Activated CD4-positive, alpha-beta T cell treated with anti-CD3 and anti-CD28 coated beads, Interleukin-10, Interleukin-2, amounts not matched to agents 100 ng/mL and 50 ng/mL, durations not matched to agents 16 hours and 8 hours (primary cell): ENCODE measurements at regions not wholly inside any gene's neighbourhood (a gene's known extent, or its start where the extent isn't known, plus 50 kb on each side); places are given as distances from the start of the nearest gene placed in this dataset.
"Not testable (repeated sequence)": the region's sequence is repeated elsewhere in the genome, so short reads cannot be mapped to it uniquely, and the experiment has no call there.

Experiments used
- DNase-seq: peaks from one replicate; pipeline ENCODE4 v3.0.0-alpha.2; 2020

- no peak for DNase-seq
These were observed 165.2 kb downstream of the TRIB2 start for GRCh38 chr2:12881952-12882351.

- no peak for DNase-seq
These were observed 165.7 kb downstream of the TRIB2 start for GRCh38 chr2:12882393-12882792.

GRCh38 chr2:12883906-12884305 lies 167.2 kb downstream of the TRIB2 start:
- DNase-seq = no peak

GRCh38 chr2:12884713-12885282 lies 168.1 kb downstream of the TRIB2 start:
- no peak for DNase-seq

- DNase-seq = no peak
These were observed 173.3 kb downstream of the TRIB2 start for GRCh38 chr2:12890066-12890465.

GRCh38 chr2:12890481-12890991 lies 173.8 kb downstream of the TRIB2 start:
- DNase-seq = no peak

GRCh38 chr2:12895017-12895416 lies 178.3 kb downstream of the TRIB2 start:
- DNase-seq = no peak

GRCh38 chr2:12896318-12896982 lies 179.7 kb downstream of the TRIB2 start:
- DNase-seq = no peak

GRCh38 chr2:12897181-12897580 lies 180.4 kb downstream of the TRIB2 start:
- DNase-seq = no peak

- no peak for DNase-seq
These were observed 186.5 kb downstream of the TRIB2 start for GRCh38 chr2:12903272-12903671.

GRCh38 chr2:12910431-12910830 lies 193.7 kb downstream of the TRIB2 start:
- DNase-seq = no peak

- DNase-seq = no peak
These were observed 199.1 kb downstream of the TRIB2 start for GRCh38 chr2:12915787-12916186.

GRCh38 chr2:12918138-12918834 lies 201.6 kb downstream of the TRIB2 start:
- no peak for DNase-seq

- no peak for DNase-seq
These were observed 202.2 kb downstream of the TRIB2 start for GRCh38 chr2:12918835-12919445.

- DNase-seq = no peak
These were observed 204.6 kb downstream of the TRIB2 start for GRCh38 chr2:12921321-12921720.

GRCh38 chr2:12923907-12924610 lies 207.3 kb downstream of the TRIB2 start:
- no peak for DNase-seq

GRCh38 chr2:12926641-12927040 lies 209.9 kb downstream of the TRIB2 start:
- not testable (repeated sequence) for DNase-seq

- DNase-seq = peak; percentile 50
These were observed 211.6 kb downstream of the TRIB2 start for GRCh38 chr2:12928197-12928774.

- no peak for DNase-seq
These were observed 212.2 kb downstream of the TRIB2 start for GRCh38 chr2:12928775-12929401.

GRCh38 chr2:12929758-12930157 lies 213.0 kb downstream of the TRIB2 start:
- DNase-seq = no peak

- DNase-seq = no peak
These were observed 213.7 kb downstream of the TRIB2 start for GRCh38 chr2:12930391-12930790.

GRCh38 chr2:12931186-12931844 lies 214.6 kb downstream of the TRIB2 start:
- DNase-seq = peak; percentile 21
